ENCODE measurements at regions not wholly inside any gene's neighbourhood (a gene's known extent, or its start where the extent isn't known, plus 50 kb on each side); places are given as distances from the start of the nearest gene placed in this dataset.

DNA sequence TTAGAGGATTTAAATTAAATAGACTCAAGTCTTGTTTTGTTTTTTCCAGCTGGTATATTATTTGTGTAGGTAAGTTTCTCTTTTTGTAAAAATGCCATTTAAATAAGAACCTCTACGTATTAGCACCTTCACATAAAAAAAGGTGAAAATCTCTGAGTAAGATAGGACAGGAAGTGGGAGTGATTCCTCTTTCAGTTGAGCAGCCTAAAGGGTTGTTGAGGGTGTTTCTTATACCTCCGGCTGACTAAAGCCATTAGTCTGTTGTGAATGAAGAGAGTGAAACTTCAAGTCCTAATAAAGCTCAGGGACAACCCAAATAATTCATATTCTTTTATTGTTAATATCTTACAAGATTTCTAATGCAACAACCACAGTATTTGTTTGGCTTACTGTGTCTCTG lies 188.7 kb downstream of the CHRM3 start:
- Mint-ChIP-seq H3K9me3 (ENCODE audit: low read depth, unreplicated experiment) (no peaks in the 10 kb centered on the region), H3K4me3 (ENCODE audit: low read depth, unreplicated experiment) (no peak overlapping the region), H3K36me3 (ENCODE audit: insufficient read depth, unreplicated experiment) (no peaks in the 10 kb centered on the region), H3K4me1 (ENCODE audit: low read depth, unreplicated experiment) (no peaks in the 10 kb centered on the region), H3K27me3 (ENCODE audit: unreplicated experiment) (no peaks in the 10 kb centered on the region), H3K27ac (ENCODE audit: unreplicated experiment) (no peak overlapping the region)
- no peak for DNase-seq
- TF ChIP-seq, protein P1, sequence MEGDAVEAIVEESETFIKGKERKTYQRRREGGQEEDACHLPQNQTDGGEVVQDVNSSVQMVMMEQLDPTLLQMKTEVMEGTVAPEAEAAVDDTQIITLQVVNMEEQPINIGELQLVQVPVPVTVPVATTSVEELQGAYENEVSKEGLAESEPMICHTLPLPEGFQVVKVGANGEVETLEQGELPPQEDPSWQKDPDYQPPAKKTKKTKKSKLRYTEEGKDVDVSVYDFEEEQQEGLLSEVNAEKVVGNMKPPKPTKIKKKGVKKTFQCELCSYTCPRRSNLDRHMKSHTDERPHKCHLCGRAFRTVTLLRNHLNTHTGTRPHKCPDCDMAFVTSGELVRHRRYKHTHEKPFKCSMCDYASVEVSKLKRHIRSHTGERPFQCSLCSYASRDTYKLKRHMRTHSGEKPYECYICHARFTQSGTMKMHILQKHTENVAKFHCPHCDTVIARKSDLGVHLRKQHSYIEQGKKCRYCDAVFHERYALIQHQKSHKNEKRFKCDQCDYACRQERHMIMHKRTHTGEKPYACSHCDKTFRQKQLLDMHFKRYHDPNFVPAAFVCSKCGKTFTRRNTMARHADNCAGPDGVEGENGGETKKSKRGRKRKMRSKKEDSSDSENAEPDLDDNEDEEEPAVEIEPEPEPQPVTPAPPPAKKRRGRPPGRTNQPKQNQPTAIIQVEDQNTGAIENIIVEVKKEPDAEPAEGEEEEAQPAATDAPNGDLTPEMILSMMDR (IDR thresholded peaks at IDR 0.05; ENCODE audit: unreplicated experiment), result no peak
- CTCF ChIA-PET, result no interaction called here
- intact Hi-C loops (cut with micrococcal nuclease; ENCODE audit: unreplicated experiment), result no loop called here
- no TSS peak for BruUV-seq (replicated peaks)

DNA sequence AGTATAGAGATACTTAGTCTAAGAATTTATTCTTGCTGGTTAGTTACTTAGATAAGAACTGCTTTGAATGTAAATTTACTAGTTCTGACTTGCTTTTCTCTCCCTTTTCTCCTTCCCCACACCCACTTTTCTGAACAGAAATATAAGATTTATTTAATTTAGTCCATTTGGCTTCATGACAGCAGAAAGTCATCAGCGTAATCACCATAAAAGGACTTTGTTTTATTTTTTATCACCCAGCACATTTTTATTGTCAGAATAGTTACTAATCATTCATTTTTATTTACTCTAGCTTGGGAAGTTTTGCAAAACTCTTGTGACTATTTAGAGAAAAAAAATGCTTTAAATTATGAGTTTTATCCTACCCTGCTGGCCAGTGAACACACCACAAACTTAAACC lies 197.2 kb downstream of the CHRM3 start:
- Mint-ChIP-seq H3K27me3 (ENCODE audit: unreplicated experiment) (no peaks in the 10 kb centered on the region), H3K27ac (ENCODE audit: unreplicated experiment) (no peak overlapping the region), H3K4me3 (ENCODE audit: low read depth, unreplicated experiment) (no peak overlapping the region), H3K4me1 (ENCODE audit: low read depth, unreplicated experiment) (no peaks in the 10 kb centered on the region), H3K9me3 (ENCODE audit: low read depth, unreplicated experiment) (no peaks in the 10 kb centered on the region), H3K36me3 (ENCODE audit: insufficient read depth, unreplicated experiment) (no peaks in the 10 kb centered on the region)
- DNase-seq, result no peak
- BruUV-seq (replicated peaks), result no TSS peak
- TF ChIP-seq, protein P1 (IDR thresholded peaks at IDR 0.05; ENCODE audit: unreplicated experiment), result no peak
- CTCF ChIA-PET, result no interaction called here
- intact Hi-C loops (cut with micrococcal nuclease; ENCODE audit: unreplicated experiment), result no loop called here

DNA sequence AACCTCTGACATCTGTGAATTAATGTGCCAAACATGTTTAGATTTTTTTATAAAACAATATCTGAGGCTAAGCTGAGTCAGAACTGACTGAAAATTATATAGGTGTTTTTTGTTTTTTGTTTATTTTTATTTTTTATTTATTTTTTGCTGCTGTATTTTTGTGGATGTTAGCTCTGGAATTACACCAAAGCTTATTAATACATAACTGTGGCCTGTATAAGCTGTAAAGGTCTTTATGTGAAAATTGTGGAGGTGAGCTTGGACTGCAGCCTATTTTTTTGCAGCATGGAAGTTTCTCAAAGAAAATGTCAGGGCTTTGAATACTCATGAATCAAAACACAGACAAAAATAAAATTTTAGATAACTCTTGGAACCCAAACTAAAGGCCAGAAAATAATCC lies 199.8 kb downstream of the CHRM3 start:
- DNase-seq, result no peak
- intact Hi-C loops (cut with micrococcal nuclease; ENCODE audit: unreplicated experiment), result no loop called here
- CTCF ChIA-PET, result no interaction called here
- no peaks in the 10 kb centered on the region for H3K4me1 Mint-ChIP-seq (ENCODE audit: low read depth, unreplicated experiment)
- TF ChIP-seq, protein P1 (IDR thresholded peaks at IDR 0.05; ENCODE audit: unreplicated experiment), result no peak
- H3K27ac Mint-ChIP-seq (ENCODE audit: unreplicated experiment), result no peak overlapping the region
- no peaks in the 10 kb centered on the region for H3K27me3 Mint-ChIP-seq (ENCODE audit: unreplicated experiment)
- no TSS peak for BruUV-seq (replicated peaks)
- no peak overlapping the region for H3K4me3 Mint-ChIP-seq (ENCODE audit: low read depth, unreplicated experiment)
- H3K36me3 Mint-ChIP-seq (ENCODE audit: insufficient read depth, unreplicated experiment), result no peaks in the 10 kb centered on the region
- H3K9me3 Mint-ChIP-seq (ENCODE audit: low read depth, unreplicated experiment), result no peaks in the 10 kb centered on the region

DNA sequence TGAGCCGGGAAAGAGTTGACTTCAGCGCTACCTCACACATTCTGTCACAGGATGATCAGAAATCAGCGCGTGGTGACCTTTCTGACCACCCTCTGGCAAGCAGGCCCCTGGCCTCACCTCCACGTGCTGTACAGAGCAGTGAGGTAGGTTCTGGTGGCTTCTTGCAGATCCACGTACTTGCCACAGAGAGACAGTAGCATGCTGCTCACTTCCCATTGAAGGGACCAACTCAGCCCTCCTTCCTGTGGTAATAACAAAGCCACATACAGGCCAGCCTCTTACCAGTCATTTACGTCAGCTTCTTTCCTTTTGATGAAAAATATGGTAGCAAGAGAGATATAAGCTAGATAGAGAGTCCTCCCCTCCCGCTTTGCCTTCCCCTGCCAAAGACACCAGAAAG lies 200.7 kb downstream of the CHRM3 start:
- H3K27me3 Mint-ChIP-seq (ENCODE audit: unreplicated experiment), result no peaks in the 10 kb centered on the region
- intact Hi-C loops (cut with micrococcal nuclease; ENCODE audit: unreplicated experiment), result no loop called here
- H3K36me3 Mint-ChIP-seq (ENCODE audit: insufficient read depth, unreplicated experiment), result no peaks in the 10 kb centered on the region
- H3K9me3 Mint-ChIP-seq (ENCODE audit: low read depth, unreplicated experiment), result no peaks in the 10 kb centered on the region
- H3K4me1 Mint-ChIP-seq (ENCODE audit: low read depth, unreplicated experiment), result no peaks in the 10 kb centered on the region
- CTCF ChIA-PET, result no interaction called here
- TF ChIP-seq, protein P1 (IDR thresholded peaks at IDR 0.05; ENCODE audit: unreplicated experiment), result no peak
- no peak overlapping the region for H3K27ac Mint-ChIP-seq (ENCODE audit: unreplicated experiment)
- BruUV-seq (replicated peaks), result no TSS peak
- DNase-seq, result no peak
- no peak overlapping the region for H3K4me3 Mint-ChIP-seq (ENCODE audit: low read depth, unreplicated experiment)
